ENCODE measurements at regions not wholly inside any gene's neighbourhood (a gene's known extent, or its start where the extent isn't known, plus 50 kb on each side); places are given as distances from the start of the nearest gene placed in this dataset.

- TF ChIP-seq EZH2phosphoT487 (IDR thresholded peaks at IDR 0.05; ENCODE audit: unreplicated experiment) (no peak), CREB1 (CRISPR knock-in tag; IDR thresholded peaks at IDR 0.05; ENCODE audit: low read depth) (no peak), NANOG (IDR thresholded peaks at IDR 0.05; ENCODE audit: borderline replicate concordance) (no peak), POLR2AphosphoS5 (IDR thresholded peaks at IDR 0.05; ENCODE audit: low read depth) (no peak), EZH2 (IDR thresholded peaks at IDR 0.05; ENCODE audit: low read depth, unreplicated experiment) (no peak), ZNF331 (CRISPR knock-in tag; IDR thresholded peaks at IDR 0.05; ENCODE audit: low read depth) (no peak), STAT1 (IDR thresholded peaks at IDR 0.05; ENCODE audit: unreplicated experiment) (no peak), ZNF114 (CRISPR knock-in tag; IDR thresholded peaks at IDR 0.05) (no peak), JUNB (IDR thresholded peaks at IDR 0.05; ENCODE audit: unreplicated experiment) (no peak)
- TF ChIP-seq, protein P1, sequence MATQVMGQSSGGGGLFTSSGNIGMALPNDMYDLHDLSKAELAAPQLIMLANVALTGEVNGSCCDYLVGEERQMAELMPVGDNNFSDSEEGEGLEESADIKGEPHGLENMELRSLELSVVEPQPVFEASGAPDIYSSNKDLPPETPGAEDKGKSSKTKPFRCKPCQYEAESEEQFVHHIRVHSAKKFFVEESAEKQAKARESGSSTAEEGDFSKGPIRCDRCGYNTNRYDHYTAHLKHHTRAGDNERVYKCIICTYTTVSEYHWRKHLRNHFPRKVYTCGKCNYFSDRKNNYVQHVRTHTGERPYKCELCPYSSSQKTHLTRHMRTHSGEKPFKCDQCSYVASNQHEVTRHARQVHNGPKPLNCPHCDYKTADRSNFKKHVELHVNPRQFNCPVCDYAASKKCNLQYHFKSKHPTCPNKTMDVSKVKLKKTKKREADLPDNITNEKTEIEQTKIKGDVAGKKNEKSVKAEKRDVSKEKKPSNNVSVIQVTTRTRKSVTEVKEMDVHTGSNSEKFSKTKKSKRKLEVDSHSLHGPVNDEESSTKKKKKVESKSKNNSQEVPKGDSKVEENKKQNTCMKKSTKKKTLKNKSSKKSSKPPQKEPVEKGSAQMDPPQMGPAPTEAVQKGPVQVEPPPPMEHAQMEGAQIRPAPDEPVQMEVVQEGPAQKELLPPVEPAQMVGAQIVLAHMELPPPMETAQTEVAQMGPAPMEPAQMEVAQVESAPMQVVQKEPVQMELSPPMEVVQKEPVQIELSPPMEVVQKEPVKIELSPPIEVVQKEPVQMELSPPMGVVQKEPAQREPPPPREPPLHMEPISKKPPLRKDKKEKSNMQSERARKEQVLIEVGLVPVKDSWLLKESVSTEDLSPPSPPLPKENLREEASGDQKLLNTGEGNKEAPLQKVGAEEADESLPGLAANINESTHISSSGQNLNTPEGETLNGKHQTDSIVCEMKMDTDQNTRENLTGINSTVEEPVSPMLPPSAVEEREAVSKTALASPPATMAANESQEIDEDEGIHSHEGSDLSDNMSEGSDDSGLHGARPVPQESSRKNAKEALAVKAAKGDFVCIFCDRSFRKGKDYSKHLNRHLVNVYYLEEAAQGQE (IDR thresholded peaks at IDR 0.05; ENCODE audit: unreplicated experiment), result no peak
- TF ChIP-seq, protein P2, sequence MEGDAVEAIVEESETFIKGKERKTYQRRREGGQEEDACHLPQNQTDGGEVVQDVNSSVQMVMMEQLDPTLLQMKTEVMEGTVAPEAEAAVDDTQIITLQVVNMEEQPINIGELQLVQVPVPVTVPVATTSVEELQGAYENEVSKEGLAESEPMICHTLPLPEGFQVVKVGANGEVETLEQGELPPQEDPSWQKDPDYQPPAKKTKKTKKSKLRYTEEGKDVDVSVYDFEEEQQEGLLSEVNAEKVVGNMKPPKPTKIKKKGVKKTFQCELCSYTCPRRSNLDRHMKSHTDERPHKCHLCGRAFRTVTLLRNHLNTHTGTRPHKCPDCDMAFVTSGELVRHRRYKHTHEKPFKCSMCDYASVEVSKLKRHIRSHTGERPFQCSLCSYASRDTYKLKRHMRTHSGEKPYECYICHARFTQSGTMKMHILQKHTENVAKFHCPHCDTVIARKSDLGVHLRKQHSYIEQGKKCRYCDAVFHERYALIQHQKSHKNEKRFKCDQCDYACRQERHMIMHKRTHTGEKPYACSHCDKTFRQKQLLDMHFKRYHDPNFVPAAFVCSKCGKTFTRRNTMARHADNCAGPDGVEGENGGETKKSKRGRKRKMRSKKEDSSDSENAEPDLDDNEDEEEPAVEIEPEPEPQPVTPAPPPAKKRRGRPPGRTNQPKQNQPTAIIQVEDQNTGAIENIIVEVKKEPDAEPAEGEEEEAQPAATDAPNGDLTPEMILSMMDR (conservative IDR thresholded peaks at IDR 0.05; ENCODE audit: low read depth in 2 of 2), result no peak
- TF ChIP-seq, protein P3, sequence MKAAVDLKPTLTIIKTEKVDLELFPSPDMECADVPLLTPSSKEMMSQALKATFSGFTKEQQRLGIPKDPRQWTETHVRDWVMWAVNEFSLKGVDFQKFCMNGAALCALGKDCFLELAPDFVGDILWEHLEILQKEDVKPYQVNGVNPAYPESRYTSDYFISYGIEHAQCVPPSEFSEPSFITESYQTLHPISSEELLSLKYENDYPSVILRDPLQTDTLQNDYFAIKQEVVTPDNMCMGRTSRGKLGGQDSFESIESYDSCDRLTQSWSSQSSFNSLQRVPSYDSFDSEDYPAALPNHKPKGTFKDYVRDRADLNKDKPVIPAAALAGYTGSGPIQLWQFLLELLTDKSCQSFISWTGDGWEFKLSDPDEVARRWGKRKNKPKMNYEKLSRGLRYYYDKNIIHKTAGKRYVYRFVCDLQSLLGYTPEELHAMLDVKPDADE (IDR thresholded peaks at IDR 0.05), result no peak
These were observed 117.3 kb downstream of the FAM133A start for GRCh38 chrX:93791304-93791703.

All from GM23338 (cell line).